ENCODE measurements at regions not wholly inside any gene's neighbourhood (a gene's known extent, or its start where the extent isn't known, plus 50 kb on each side); places are given as distances from the start of the nearest gene placed in this dataset.

DNA sequence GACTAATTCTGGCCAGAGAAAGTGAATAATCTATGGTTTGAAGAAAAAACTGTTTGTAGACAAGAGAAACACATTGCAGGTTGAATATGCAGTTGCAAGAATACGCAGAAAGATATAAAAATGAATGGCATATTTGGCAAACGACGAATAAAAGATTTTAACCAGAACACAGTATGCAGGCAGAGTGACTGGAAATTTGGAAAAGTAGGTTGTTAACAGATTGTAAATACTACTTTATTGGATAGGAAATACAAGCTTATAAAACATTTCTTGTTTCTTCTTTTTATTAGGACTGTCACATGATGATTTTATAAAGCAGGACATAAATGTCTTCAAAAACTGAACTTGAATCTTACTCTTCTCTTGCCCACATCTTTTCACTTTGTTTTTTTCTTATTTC is 573.3 kb upstream of the PBX1 start:
- Histone ChIP-seq H2AK9ac (replicated peaks; ENCODE audit: low read depth, low read length, poor library complexity) (no peak overlapping the region), H3K4me3 (ENCODE audit: insufficient read depth, low read depth, low read length) (no peak overlapping the region), H2BK120ac (ENCODE audit: low read depth, low read length) (no peak overlapping the region), H3K79me1 (ENCODE audit: low read depth in 1 of 2, low read length in 2 of 2) (no peaks in the 10 kb centered on the region), H4K91ac (ENCODE audit: insufficient read depth, low read depth, low read length) (no peak overlapping the region), H2AK5ac (ENCODE audit: low read depth, low read length) (no peak overlapping the region), H3K4me1 (ENCODE audit: control insufficient read depth, insufficient read depth, low read length) (no peaks in the 10 kb centered on the region), H4K8ac (ENCODE audit: low read depth in 2 of 2, low read length in 2 of 2) (no peak overlapping the region), H3K4ac (ENCODE audit: low read depth, low read length) (no peak overlapping the region), H4K20me1 (ENCODE audit: insufficient read depth, low read length) (no peaks in the 10 kb centered on the region), H2AFZ (replicated peaks; ENCODE audit: low read length, poor library complexity) (no peak overlapping the region), H3K4me2 (ENCODE audit: low read depth, low read length) (no peak overlapping the region), H4K5ac (ENCODE audit: low read depth, low read length) (no peak overlapping the region), H3K56ac (ENCODE audit: extremely low read depth, insufficient read depth, low read length) (no peak overlapping the region), H3K9me1 (ENCODE audit: insufficient read depth, low read length) (no peaks in the 10 kb centered on the region), H3K27me3 (ENCODE audit: control insufficient read depth, insufficient read depth, low read length) (no peaks in the 10 kb centered on the region), H3K23ac (ENCODE audit: low read depth, low read length) (no peak overlapping the region), H3K9me3 (ENCODE audit: control insufficient read depth, insufficient read depth, low read length) (peaks cover 4% of the 10 kb centered on the region; the same call in 1 of the 2 replicates), H3K27ac (ENCODE audit: insufficient read depth, low read length) (no peak overlapping the region), H3K14ac (replicated peaks; ENCODE audit: low read depth, low read length) (no peak overlapping the region), H3K18ac (ENCODE audit: low read depth, low read length) (no peak overlapping the region), H3K36me3 (ENCODE audit: control insufficient read depth, insufficient read depth, low read length) (no peaks in the 10 kb centered on the region), H2BK15ac (ENCODE audit: low read depth, low read length) (no peak overlapping the region), H2BK5ac (ENCODE audit: low read depth, low read length, poor library complexity, severe bottlenecking) (no peak overlapping the region), H2BK20ac (ENCODE audit: low read depth, low read length) (no peak overlapping the region), H3K9ac (ENCODE audit: low read depth, low read length) (no peak overlapping the region)
- in situ Hi-C loops (cut with MboI; ENCODE audit: low sequenced_read_pairs) (no loop called here), intact Hi-C loops (cut with micrococcal nuclease) (no loop called here), dilution Hi-C loops (cut with HindIII; ENCODE audit: low sequenced_read_pairs, unreplicated experiment) (no loop called here)
- WGBS, 2 experiments (ENCODE audit: extremely low coverage in 2 of 2, insufficient read length in 1 of 2), result 25% methylated on average over 1 of the region's 3 CpGs; no CpG with 5 or more reads in 1 of the 2 experiments
- CTCF ChIA-PET, result no interaction called here
- no TSS peak for BruUV-seq (replicated peaks)
- TF ChIP-seq FOS (IDR thresholded peaks at IDR 0.05; ENCODE audit: low read depth, low read length) (no peak), MAFK (IDR thresholded peaks at IDR 0.05; ENCODE audit: low read depth, low read length) (no peak), RCOR1 (IDR thresholded peaks at IDR 0.05; ENCODE audit: insufficient replicate concordance, low read length) (no peak), NFE2L2 (IDR thresholded peaks at IDR 0.05; ENCODE audit: low read depth, low read length) (no peak), POLR2A (IDR thresholded peaks at IDR 0.05; ENCODE audit: low read depth, low read length) (no peak), CHD1 (IDR thresholded peaks at IDR 0.05; ENCODE audit: low read depth, low read length) (no peak), RFX5 (IDR thresholded peaks at IDR 0.05; ENCODE audit: low read depth, low read length) (no peak), CEBPB (IDR thresholded peaks at IDR 0.05; ENCODE audit: low read depth, low read length) (no peak), BHLHE40 (IDR thresholded peaks at IDR 0.05; ENCODE audit: low read depth, low read length) (no peak), MXI1 (IDR thresholded peaks at IDR 0.05; ENCODE audit: borderline replicate concordance, low read depth, low read length) (no peak), RAD21 (IDR thresholded peaks at IDR 0.05; ENCODE audit: low read length) (no peak), SMC3 (IDR thresholded peaks at IDR 0.05; ENCODE audit: low read depth, low read length) (no peak), MAZ (IDR thresholded peaks at IDR 0.05; ENCODE audit: borderline replicate concordance, low read depth, low read length) (no peak)
- TF ChIP-seq, protein P1, sequence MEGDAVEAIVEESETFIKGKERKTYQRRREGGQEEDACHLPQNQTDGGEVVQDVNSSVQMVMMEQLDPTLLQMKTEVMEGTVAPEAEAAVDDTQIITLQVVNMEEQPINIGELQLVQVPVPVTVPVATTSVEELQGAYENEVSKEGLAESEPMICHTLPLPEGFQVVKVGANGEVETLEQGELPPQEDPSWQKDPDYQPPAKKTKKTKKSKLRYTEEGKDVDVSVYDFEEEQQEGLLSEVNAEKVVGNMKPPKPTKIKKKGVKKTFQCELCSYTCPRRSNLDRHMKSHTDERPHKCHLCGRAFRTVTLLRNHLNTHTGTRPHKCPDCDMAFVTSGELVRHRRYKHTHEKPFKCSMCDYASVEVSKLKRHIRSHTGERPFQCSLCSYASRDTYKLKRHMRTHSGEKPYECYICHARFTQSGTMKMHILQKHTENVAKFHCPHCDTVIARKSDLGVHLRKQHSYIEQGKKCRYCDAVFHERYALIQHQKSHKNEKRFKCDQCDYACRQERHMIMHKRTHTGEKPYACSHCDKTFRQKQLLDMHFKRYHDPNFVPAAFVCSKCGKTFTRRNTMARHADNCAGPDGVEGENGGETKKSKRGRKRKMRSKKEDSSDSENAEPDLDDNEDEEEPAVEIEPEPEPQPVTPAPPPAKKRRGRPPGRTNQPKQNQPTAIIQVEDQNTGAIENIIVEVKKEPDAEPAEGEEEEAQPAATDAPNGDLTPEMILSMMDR (conservative IDR thresholded peaks at IDR 0.05; ENCODE audit: low read depth, low read length), result no peak
- TF ChIP-seq, protein P2, sequence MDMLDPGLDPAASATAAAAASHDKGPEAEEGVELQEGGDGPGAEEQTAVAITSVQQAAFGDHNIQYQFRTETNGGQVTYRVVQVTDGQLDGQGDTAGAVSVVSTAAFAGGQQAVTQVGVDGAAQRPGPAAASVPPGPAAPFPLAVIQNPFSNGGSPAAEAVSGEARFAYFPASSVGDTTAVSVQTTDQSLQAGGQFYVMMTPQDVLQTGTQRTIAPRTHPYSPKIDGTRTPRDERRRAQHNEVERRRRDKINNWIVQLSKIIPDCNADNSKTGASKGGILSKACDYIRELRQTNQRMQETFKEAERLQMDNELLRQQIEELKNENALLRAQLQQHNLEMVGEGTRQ (IDR thresholded peaks at IDR 0.05; ENCODE audit: low read depth, low read length), result no peak
- TF ChIP-seq, protein P3, sequence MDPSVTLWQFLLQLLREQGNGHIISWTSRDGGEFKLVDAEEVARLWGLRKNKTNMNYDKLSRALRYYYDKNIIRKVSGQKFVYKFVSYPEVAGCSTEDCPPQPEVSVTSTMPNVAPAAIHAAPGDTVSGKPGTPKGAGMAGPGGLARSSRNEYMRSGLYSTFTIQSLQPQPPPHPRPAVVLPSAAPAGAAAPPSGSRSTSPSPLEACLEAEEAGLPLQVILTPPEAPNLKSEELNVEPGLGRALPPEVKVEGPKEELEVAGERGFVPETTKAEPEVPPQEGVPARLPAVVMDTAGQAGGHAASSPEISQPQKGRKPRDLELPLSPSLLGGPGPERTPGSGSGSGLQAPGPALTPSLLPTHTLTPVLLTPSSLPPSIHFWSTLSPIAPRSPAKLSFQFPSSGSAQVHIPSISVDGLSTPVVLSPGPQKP (IDR thresholded peaks at IDR 0.05; ENCODE audit: borderline replicate concordance, low read depth, low read length), result no peak
- POLR2A ChIA-PET (ENCODE audit: unreplicated experiment), result no interaction called here
- ATAC-seq (ENCODE audit: low read depth), result no peak
- no peak for DNase-seq

Data from IMR-90 (cell line).